OCI-LY1 (cell line): ENCODE measurements at regions not wholly inside any gene's neighbourhood (a gene's known extent, or its start where the extent isn't known, plus 50 kb on each side); places are given as distances from the start of the nearest gene placed in this dataset.

Experiments
- H2AFZ ChIP-seq: fragments of 200-600 bp; sonication (generic), shearing (Covaris generic); 2 replicates; pipeline ENCODE4 v1.6.0; 2014; ENCODE audit warnings: antibody characterized with exemption, mild to moderate bottlenecking, low read length
- H3F3A ChIP-seq: fragments of 200-600 bp; sonication (generic), shearing (Covaris generic); 2 replicates; pipeline ENCODE4 v1.6.0; 2014; ENCODE audit warnings: mild to moderate bottlenecking, antibody characterized with exemption, low read length, moderate library complexity; ENCODE audit not compliant: insufficient read depth
- H3K27ac ChIP-seq: fragments of 200-600 bp; sonication (generic); 2 replicates; pipeline ENCODE4 v1.5.1; 2014; ENCODE audit warnings: low read length, mixed run types, mild to moderate bottlenecking, low read depth; ENCODE audit not compliant: poor library complexity, severe bottlenecking
- H3K27me3 ChIP-seq: fragments of 200-600 bp; sonication (generic); 2 replicates; pipeline ENCODE4 v1.6.0; 2014; ENCODE audit warnings: antibody characterized with exemption, mild to moderate bottlenecking, low read length, moderate library complexity; ENCODE audit not compliant: insufficient read depth
- H3K36me3 ChIP-seq: fragments of 200-600 bp; sonication (generic); 2 replicates; pipeline ENCODE4 v1.6.1; 2014; ENCODE audit warnings: mild to moderate bottlenecking, antibody characterized with exemption, low read length, moderate library complexity, mixed read lengths; ENCODE audit not compliant: insufficient read depth
- H3K4me1 ChIP-seq: fragments of 200-600 bp; sonication (generic); 2 replicates; pipeline ENCODE4 v1.5.1; 2014; ENCODE audit warnings: mild to moderate bottlenecking, low read length, moderate library complexity; ENCODE audit not compliant: insufficient read depth, severe bottlenecking
- H3K4me2 ChIP-seq: fragments of 200-600 bp; sonication (generic), shearing (Covaris generic); 2 replicates; pipeline ENCODE4 v1.6.1; 2014; ENCODE audit warnings: low read length
- H3K4me3 ChIP-seq: fragments of 200-600 bp; sonication (generic); 2 replicates; pipeline ENCODE4 v1.5.1; 2014; ENCODE audit warnings: low read length, low read depth, mild to moderate bottlenecking, mixed read lengths; ENCODE audit not compliant: poor library complexity, severe bottlenecking
- H3K79me2 ChIP-seq: fragments of 200-600 bp; shearing (Covaris generic); 2 replicates; pipeline ENCODE4 v1.6.1; 2016; ENCODE audit warnings: mixed run types, low read length, mixed read lengths; ENCODE audit not compliant: insufficient read depth
- H3K9ac ChIP-seq: fragments of 200-600 bp; sonication (generic), shearing (Covaris generic); 2 replicates; pipeline ENCODE4 v1.6.1; 2014; ENCODE audit warnings: mild to moderate bottlenecking, low read length, mixed read lengths
- H3K9me2 ChIP-seq: fragments of 200-600 bp; sonication (generic), shearing (Covaris generic); 2 replicates; pipeline ENCODE4 v1.6.1; 2014; ENCODE audit warnings: low read depth, mild to moderate bottlenecking, low read length, mixed read lengths
- H3K9me3 ChIP-seq: fragments of 200-600 bp; shearing (Covaris generic); 2 replicates; pipeline ENCODE4 v1.6.1; 2014; ENCODE audit warnings: low read length, mixed read lengths
- H4K20me1 ChIP-seq: fragments of 200-600 bp; sonication (generic), shearing (Covaris generic); 2 replicates; pipeline ENCODE4 v1.6.0; 2016; ENCODE audit warnings: mild to moderate bottlenecking, low read length; ENCODE audit not compliant: insufficient read depth
- EZH2 ChIP-seq: fragments of 200-600 bp; sonication (generic), shearing (Covaris generic); IDR thresholded peaks from 2 replicates; pipeline ENCODE4 v1.8.0; 2017; ENCODE audit warnings: borderline replicate concordance, mixed run types, mild to moderate bottlenecking, antibody characterized with exemption, low read length, moderate library complexity, mixed read lengths
- TF ChIP-seq, protein P1 (sequence below): fragments of 200-600 bp; sonication (generic), shearing (Covaris generic); IDR thresholded peaks from 2 replicates; pipeline ENCODE4 v1.5.1; 2017; ENCODE audit warnings: mild to moderate bottlenecking, antibody characterized with exemption, low read length, moderate library complexity, mixed read lengths

DNA sequence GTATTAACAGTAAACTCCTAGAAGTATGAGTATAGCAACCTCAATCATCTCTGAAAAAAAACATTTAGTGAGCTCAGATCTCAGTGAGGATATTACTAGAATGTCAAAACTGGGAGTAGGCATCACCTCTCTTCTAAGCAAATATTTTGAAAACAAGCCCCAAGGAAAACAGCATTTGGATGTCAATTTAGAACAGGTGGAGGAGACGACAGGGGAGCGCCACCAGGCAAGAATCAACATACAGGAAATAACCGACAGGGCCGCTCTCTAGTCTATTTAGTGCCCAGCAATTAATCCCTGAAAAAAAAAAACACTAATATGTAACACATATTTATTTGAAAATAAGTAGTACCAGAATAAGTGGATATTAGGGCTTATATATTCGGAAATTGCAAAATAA lies 940.3 kb upstream of the ADGRL3 start:
- H3K27ac ChIP-seq, result no peak overlapping the region
- H3K79me2 ChIP-seq, result no peaks in the 10 kb centered on the region
- no peak overlapping the region for H3K4me3 ChIP-seq
- TF ChIP-seq EZH2, result no peak
- TF ChIP-seq, protein P1, sequence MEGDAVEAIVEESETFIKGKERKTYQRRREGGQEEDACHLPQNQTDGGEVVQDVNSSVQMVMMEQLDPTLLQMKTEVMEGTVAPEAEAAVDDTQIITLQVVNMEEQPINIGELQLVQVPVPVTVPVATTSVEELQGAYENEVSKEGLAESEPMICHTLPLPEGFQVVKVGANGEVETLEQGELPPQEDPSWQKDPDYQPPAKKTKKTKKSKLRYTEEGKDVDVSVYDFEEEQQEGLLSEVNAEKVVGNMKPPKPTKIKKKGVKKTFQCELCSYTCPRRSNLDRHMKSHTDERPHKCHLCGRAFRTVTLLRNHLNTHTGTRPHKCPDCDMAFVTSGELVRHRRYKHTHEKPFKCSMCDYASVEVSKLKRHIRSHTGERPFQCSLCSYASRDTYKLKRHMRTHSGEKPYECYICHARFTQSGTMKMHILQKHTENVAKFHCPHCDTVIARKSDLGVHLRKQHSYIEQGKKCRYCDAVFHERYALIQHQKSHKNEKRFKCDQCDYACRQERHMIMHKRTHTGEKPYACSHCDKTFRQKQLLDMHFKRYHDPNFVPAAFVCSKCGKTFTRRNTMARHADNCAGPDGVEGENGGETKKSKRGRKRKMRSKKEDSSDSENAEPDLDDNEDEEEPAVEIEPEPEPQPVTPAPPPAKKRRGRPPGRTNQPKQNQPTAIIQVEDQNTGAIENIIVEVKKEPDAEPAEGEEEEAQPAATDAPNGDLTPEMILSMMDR, result no peak
- no peak overlapping the region for H3K9ac ChIP-seq
- no peaks in the 10 kb centered on the region for H3K36me3 ChIP-seq
- no peaks in the 10 kb centered on the region for H3K27me3 ChIP-seq
- no peaks in the 10 kb centered on the region for H3K9me2 ChIP-seq
- H3K9me3 ChIP-seq, result no peaks in the 10 kb centered on the region
- no peak overlapping the region for H2AFZ ChIP-seq
- H4K20me1 ChIP-seq, result no peaks in the 10 kb centered on the region
- no peak overlapping the region for H3K4me2 ChIP-seq
- no peaks in the 10 kb centered on the region for H3K4me1 ChIP-seq
- no peaks in the 10 kb centered on the region for H3F3A ChIP-seq

DNA sequence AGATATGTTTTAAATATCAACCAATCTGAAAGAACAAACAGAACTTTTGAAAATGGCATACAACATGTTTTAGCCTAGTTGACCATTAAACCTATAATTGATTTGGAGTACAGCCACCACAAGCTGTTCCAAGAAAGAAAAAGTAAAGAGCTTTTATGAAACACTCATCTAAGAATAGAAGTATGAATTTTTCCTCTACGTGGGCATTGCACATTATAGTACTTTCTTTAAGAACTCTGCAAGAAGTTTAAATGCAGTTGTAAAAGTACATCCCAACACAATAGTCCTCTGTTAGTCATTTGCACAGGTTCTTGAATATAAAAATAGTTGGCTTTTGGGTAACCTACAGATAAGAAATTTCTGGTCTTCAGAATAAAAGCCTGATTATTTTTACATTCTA lies 933.6 kb upstream of the ADGRL3 start:
- no peaks in the 10 kb centered on the region for H4K20me1 ChIP-seq
- H3K79me2 ChIP-seq, result no peaks in the 10 kb centered on the region
- no peaks in the 10 kb centered on the region for H3K9me2 ChIP-seq
- TF ChIP-seq, protein P1, result no peak
- no peak for TF ChIP-seq EZH2
- no peak overlapping the region for H3K4me3 ChIP-seq
- H3K4me1 ChIP-seq, result no peaks in the 10 kb centered on the region
- no peaks in the 10 kb centered on the region for H3K36me3 ChIP-seq
- no peaks in the 10 kb centered on the region for H3F3A ChIP-seq
- H3K4me2 ChIP-seq, result no peak overlapping the region
- H3K9ac ChIP-seq, result no peak overlapping the region
- no peaks in the 10 kb centered on the region for H3K27me3 ChIP-seq
- H2AFZ ChIP-seq, result no peak overlapping the region
- H3K27ac ChIP-seq, result no peak overlapping the region
- no peaks in the 10 kb centered on the region for H3K9me3 ChIP-seq

GRCh38 chr4:60296386-60296785 lies 903.7 kb upstream of the ADGRL3 start:
- H3K27ac ChIP-seq, result no peak overlapping the region
- TF ChIP-seq, protein P1, result no peak
- TF ChIP-seq EZH2, result no peak

More at GRCh38 chr4:60296386-60296785, 903.7 kb upstream of the ADGRL3 start:
- Histone ChIP-seq H3K9me3 (no peaks in the 10 kb centered on the region), H3K4me2 (no peak overlapping the region), H3K4me3 (no peak overlapping the region), H3K4me1 (no peaks in the 10 kb centered on the region), H3K36me3 (no peaks in the 10 kb centered on the region), H3K27me3 (no peaks in the 10 kb centered on the region), H3K79me2 (no peaks in the 10 kb centered on the region), H3F3A (no peaks in the 10 kb centered on the region), H3K9me2 (no peaks in the 10 kb centered on the region), H4K20me1 (no peaks in the 10 kb centered on the region), H3K9ac (no peak overlapping the region), H2AFZ (no peak overlapping the region)
